BE2C (cell line): ENCODE measurements at regions not wholly inside any gene's neighbourhood (a gene's known extent, or its start where the extent isn't known, plus 50 kb on each side); places are given as distances from the start of the nearest gene placed in this dataset.

Experiments used
- DNase-seq: peaks from one replicate; pipeline ENCODE4 v3.0.0-alpha.2; 2020
- H3K27me3 ChIP-seq: fragments of 250-450 bp; sonication (Bioruptor Pico); 2 replicates; pipeline ENCODE4 v1.5.1; 2020; ENCODE audit warnings: mild to moderate bottlenecking
- H3K36me3 ChIP-seq: fragments of 250-450 bp; sonication (Bioruptor Pico); 2 replicates; pipeline ENCODE4 v1.5.1; 2020; ENCODE audit warnings: mild to moderate bottlenecking
- H3K4me1 ChIP-seq: fragments of 250-450 bp; sonication (Bioruptor Pico); 2 replicates; pipeline ENCODE4 v1.5.1; 2020
- H3K4me3 ChIP-seq: 2 replicates; pipeline ENCODE4 v1.5.1; 2011; ENCODE audit warnings: low read depth, low read length
- H3K9me3 ChIP-seq: fragments of 250-450 bp; sonication (Bioruptor Pico); 2 replicates; pipeline ENCODE4 v1.5.1; 2020
- TF ChIP-seq, protein P1 (sequence below): IDR thresholded peaks from 2 replicates; pipeline ENCODE4 v1.5.1; 2012; ENCODE audit warnings: mild to moderate bottlenecking, low read depth, low read length

DNA sequence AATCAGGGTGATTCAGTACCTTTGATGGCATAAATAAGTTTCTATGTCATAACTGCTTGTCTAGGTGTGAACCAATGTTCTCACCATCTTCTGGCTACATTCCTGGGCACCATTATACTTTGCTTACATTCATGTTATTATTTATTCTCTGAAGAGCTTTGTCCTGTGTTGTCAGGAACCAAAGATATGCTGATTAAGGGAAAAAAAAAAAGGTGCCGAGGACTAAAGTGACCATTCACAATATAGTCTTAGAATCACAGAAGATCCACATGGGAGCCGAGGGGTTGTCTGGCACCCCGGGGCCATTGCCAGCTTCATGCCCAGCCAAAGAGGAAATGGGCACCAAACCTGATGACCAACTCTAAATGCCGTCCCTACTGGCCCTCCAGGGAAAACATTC is 329.2 kb upstream of the NFE2L3 start:
- Histone ChIP-seq H3K9me3 (no peaks in the 10 kb centered on the region), H3K4me1 (no peaks in the 10 kb centered on the region), H3K36me3 (no peaks in the 10 kb centered on the region), H3K27me3 (no peaks in the 10 kb centered on the region), H3K4me3 (no peak overlapping the region)
- DNase-seq: no peak
- TF ChIP-seq, protein P1, sequence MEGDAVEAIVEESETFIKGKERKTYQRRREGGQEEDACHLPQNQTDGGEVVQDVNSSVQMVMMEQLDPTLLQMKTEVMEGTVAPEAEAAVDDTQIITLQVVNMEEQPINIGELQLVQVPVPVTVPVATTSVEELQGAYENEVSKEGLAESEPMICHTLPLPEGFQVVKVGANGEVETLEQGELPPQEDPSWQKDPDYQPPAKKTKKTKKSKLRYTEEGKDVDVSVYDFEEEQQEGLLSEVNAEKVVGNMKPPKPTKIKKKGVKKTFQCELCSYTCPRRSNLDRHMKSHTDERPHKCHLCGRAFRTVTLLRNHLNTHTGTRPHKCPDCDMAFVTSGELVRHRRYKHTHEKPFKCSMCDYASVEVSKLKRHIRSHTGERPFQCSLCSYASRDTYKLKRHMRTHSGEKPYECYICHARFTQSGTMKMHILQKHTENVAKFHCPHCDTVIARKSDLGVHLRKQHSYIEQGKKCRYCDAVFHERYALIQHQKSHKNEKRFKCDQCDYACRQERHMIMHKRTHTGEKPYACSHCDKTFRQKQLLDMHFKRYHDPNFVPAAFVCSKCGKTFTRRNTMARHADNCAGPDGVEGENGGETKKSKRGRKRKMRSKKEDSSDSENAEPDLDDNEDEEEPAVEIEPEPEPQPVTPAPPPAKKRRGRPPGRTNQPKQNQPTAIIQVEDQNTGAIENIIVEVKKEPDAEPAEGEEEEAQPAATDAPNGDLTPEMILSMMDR: no peak

- H3K4me1 ChIP-seq: no peaks in the 10 kb centered on the region
- no peaks in the 10 kb centered on the region for H3K27me3 ChIP-seq
Measured at GRCh38 chr7:25823571-25823970, 328.4 kb upstream of the NFE2L3 start.

GRCh38 chr7:25828468-25828867 is 323.5 kb upstream of the NFE2L3 start:
- H3K36me3 ChIP-seq: no peaks in the 10 kb centered on the region
- H3K27me3 ChIP-seq: no peaks in the 10 kb centered on the region
- no peaks in the 10 kb centered on the region for H3K9me3 ChIP-seq
- TF ChIP-seq, protein P1: no peak
- no peak overlapping the region for H3K4me3 ChIP-seq
- no peak for DNase-seq
- peaks cover 3% of the 10 kb centered on the region; the same call in 1 of the 2 replicates for H3K4me1 ChIP-seq

More at GRCh38 chr7:25823571-25823970, 328.4 kb upstream of the NFE2L3 start:
- Histone ChIP-seq H3K36me3 (no peaks in the 10 kb centered on the region), H3K9me3 (no peaks in the 10 kb centered on the region), H3K4me3 (no peak overlapping the region)
- no peak for DNase-seq
- TF ChIP-seq, protein P1: no peak

DNA sequence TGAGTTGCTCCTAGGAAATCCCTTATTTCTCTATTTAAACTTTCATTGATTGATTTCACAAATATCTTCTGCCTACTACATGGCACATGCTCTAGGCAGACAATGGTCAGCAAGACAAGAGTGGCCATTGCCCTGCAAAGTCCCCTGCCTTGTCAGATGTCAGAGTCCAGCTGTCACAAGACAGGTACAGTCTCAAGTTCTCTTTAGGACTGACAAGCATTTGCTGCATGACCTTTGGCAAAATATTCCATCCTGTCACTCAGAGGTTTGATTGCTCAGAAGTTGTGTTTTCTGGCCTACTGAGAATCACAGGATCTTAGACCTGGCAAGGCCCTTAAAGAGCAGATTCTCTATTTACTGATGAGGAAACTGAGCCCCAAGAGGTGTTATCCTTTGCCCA is 322.3 kb upstream of the NFE2L3 start:
- Histone ChIP-seq H3K9me3 (no peaks in the 10 kb centered on the region), H3K36me3 (no peaks in the 10 kb centered on the region), H3K4me1 (peaks cover 3% of the 10 kb centered on the region; the same call in 1 of the 2 replicates), H3K4me3 (no peak overlapping the region), H3K27me3 (no peaks in the 10 kb centered on the region)
- TF ChIP-seq, protein P1: no peak
- DNase-seq: no peak

GRCh38 chr7:25830215-25830614 is 321.8 kb upstream of the NFE2L3 start:
- DNase-seq: no peak

GRCh38 chr7:25831062-25831691 is 320.8 kb upstream of the NFE2L3 start:
- Histone ChIP-seq H3K9me3 (no peaks in the 10 kb centered on the region), H3K36me3 (no peaks in the 10 kb centered on the region), H3K4me1 (peaks cover 3% of the 10 kb centered on the region; the same call in 1 of the 2 replicates), H3K4me3 (no peak overlapping the region), H3K27me3 (no peaks in the 10 kb centered on the region)
- no peak for DNase-seq
- TF ChIP-seq, protein P1: no peak

More at GRCh38 chr7:25830215-25830614, 321.8 kb upstream of the NFE2L3 start:
- Histone ChIP-seq H3K27me3 (no peaks in the 10 kb centered on the region), H3K4me3 (no peak overlapping the region), H3K9me3 (no peaks in the 10 kb centered on the region), H3K4me1 (peaks cover 3% of the 10 kb centered on the region; the same call in 1 of the 2 replicates), H3K36me3 (no peaks in the 10 kb centered on the region)
- TF ChIP-seq, protein P1: no peak
